ENCODE measurements at regions not wholly inside any gene's neighbourhood (a gene's known extent, or its start where the extent isn't known, plus 50 kb on each side); places are given as distances from the start of the nearest gene placed in this dataset.

DNA sequence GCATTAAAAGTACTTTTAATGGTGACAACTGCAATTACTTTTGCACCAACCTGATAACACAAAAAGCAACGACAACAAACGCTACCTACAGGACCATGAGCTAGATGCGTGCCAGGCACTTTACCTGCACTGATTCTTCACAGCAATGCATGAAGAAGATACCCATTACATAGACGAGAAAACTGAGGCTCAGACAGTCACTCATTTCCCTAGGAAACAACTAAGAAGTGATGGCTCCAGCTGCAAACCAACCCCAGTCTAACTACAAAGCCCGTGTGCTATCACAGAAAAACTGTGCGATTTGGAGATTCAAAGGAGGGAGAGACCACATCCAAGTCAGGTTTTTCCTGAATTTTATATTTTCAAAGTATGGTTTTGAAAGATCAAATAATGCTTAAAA, 80.1 kb upstream of the TP53I11 start:
- POLR2A ChIA-PET: no interaction called here
- no peak overlapping the region for H3K9ac ChIP-seq
- CTCF ChIA-PET: interaction anchor here (0.8 to 3.1 kb wide), 3 partner anchors 10 to 80 kb away, joined by 4 to 12 read pairs (median 4); no protein-coding TSS in a partner anchor
- WGBS (ENCODE audit: low lambda C conversion rate): 39% methylated on average over 6 of the region's 6 CpGs
- peaks cover 0 to 10% of the 10 kb centered on the region in 2 experiments; a peak in 1 of 4 replicates for H3K4me1 ChIP-seq (ENCODE audit: control insufficient read depth in 1 of 2, insufficient read depth in 2 of 2, low read depth in 1 of 2, low read length in 1 of 2)
- no peak overlapping the region for H2AFZ ChIP-seq (ENCODE audit: low read depth)
- H3K9me3 ChIP-seq: no peaks in the 10 kb centered on the region
- H3K27ac ChIP-seq (ENCODE audit: low read depth in 2 of 2, low read length in 1 of 2): no peak overlapping the region
- peaks cover 18% of the 10 kb centered on the region; the same call in 1 of the 2 replicates for H3K27me3 ChIP-seq (ENCODE audit: insufficient read depth)
- no peaks in the 10 kb centered on the region for H4K20me1 ChIP-seq (ENCODE audit: insufficient read depth)
- no peaks in the 10 kb centered on the region for H3F3A ChIP-seq (replicated peaks; ENCODE audit: insufficient read depth)
- H3K4me2 ChIP-seq: no peak overlapping the region
- TF ChIP-seq FOSL2 (IDR thresholded peaks at IDR 0.05; ENCODE audit: borderline replicate concordance, low read depth): no peak
- no peak for TF ChIP-seq ELF1 (IDR thresholded peaks at IDR 0.05)
- TF ChIP-seq, protein P1, sequence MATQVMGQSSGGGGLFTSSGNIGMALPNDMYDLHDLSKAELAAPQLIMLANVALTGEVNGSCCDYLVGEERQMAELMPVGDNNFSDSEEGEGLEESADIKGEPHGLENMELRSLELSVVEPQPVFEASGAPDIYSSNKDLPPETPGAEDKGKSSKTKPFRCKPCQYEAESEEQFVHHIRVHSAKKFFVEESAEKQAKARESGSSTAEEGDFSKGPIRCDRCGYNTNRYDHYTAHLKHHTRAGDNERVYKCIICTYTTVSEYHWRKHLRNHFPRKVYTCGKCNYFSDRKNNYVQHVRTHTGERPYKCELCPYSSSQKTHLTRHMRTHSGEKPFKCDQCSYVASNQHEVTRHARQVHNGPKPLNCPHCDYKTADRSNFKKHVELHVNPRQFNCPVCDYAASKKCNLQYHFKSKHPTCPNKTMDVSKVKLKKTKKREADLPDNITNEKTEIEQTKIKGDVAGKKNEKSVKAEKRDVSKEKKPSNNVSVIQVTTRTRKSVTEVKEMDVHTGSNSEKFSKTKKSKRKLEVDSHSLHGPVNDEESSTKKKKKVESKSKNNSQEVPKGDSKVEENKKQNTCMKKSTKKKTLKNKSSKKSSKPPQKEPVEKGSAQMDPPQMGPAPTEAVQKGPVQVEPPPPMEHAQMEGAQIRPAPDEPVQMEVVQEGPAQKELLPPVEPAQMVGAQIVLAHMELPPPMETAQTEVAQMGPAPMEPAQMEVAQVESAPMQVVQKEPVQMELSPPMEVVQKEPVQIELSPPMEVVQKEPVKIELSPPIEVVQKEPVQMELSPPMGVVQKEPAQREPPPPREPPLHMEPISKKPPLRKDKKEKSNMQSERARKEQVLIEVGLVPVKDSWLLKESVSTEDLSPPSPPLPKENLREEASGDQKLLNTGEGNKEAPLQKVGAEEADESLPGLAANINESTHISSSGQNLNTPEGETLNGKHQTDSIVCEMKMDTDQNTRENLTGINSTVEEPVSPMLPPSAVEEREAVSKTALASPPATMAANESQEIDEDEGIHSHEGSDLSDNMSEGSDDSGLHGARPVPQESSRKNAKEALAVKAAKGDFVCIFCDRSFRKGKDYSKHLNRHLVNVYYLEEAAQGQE (IDR thresholded peaks at IDR 0.05; ENCODE audit: low read depth, low read length): no peak
- TF ChIP-seq GABPA (IDR thresholded peaks at IDR 0.05; ENCODE audit: low read depth): no peak
- TF ChIP-seq NRF1 (IDR thresholded peaks at IDR 0.05; ENCODE audit: low read depth, low read length): no peak
- no peak for TF ChIP-seq TEAD4 (IDR thresholded peaks at IDR 0.05; ENCODE audit: borderline replicate concordance, insufficient read depth)
- TF ChIP-seq SMC3 (IDR thresholded peaks at IDR 0.05; ENCODE audit: low read depth, low read length): no peak
- TF ChIP-seq FOXJ3 (CRISPR knock-in tag; IDR thresholded peaks at IDR 0.05): no peak
- no peak for TF ChIP-seq GATA2 (CRISPR knock-in tag; IDR thresholded peaks at IDR 0.05)
- no peak for TF ChIP-seq MEF2A (IDR thresholded peaks at IDR 0.05; ENCODE audit: borderline replicate concordance, low read depth)
- no peak for TF ChIP-seq RCOR1 (IDR thresholded peaks at IDR 0.05; ENCODE audit: low read length)
- TF ChIP-seq EZH2phosphoT487 (IDR thresholded peaks at IDR 0.05; ENCODE audit: borderline replicate concordance, low read depth): no peak
- TF ChIP-seq MXI1 (IDR thresholded peaks at IDR 0.05; ENCODE audit: low read depth, low read length): no peak
- TF ChIP-seq, protein P2, sequence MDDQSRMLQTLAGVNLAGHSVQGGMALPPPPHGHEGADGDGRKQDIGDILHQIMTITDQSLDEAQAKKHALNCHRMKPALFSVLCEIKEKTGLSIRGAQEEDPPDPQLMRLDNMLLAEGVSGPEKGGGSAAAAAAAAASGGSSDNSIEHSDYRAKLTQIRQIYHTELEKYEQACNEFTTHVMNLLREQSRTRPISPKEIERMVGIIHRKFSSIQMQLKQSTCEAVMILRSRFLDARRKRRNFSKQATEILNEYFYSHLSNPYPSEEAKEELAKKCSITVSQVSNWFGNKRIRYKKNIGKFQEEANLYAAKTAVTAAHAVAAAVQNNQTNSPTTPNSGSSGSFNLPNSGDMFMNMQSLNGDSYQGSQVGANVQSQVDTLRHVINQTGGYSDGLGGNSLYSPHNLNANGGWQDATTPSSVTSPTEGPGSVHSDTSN (IDR thresholded peaks at IDR 0.05): no peak
- no peak for TF ChIP-seq USF1 (IDR thresholded peaks at IDR 0.05; ENCODE audit: borderline replicate concordance, low read depth)
- TF ChIP-seq, protein P3, sequence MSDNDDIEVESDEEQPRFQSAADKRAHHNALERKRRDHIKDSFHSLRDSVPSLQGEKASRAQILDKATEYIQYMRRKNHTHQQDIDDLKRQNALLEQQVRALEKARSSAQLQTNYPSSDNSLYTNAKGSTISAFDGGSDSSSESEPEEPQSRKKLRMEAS (IDR thresholded peaks at IDR 0.05; ENCODE audit: low read depth): no peak
- H3K36me3 ChIP-seq (replicated peaks in 1 of 2; ENCODE audit: control insufficient read depth in 1 of 2, insufficient read depth in 2 of 2, low read length in 1 of 2): no peaks in the 10 kb centered on the region
- no peak for DNase-seq
- H3K4me3 ChIP-seq (ENCODE audit: low read depth in 2 of 2, low read length in 1 of 2): no peak overlapping the region
- no peaks in the 10 kb centered on the region for H3K9me2 ChIP-seq
- no peaks in the 10 kb centered on the region for H3K79me2 ChIP-seq (ENCODE audit: insufficient read depth)

Measured in SK-N-SH (cell line).